ENCODE measurements at regions not wholly inside any gene's neighbourhood (a gene's known extent, or its start where the extent isn't known, plus 50 kb on each side); places are given as distances from the start of the nearest gene placed in this dataset.

- TF ChIP-seq POLR2AphosphoS5 (IDR thresholded peaks at IDR 0.05; ENCODE audit: low read depth, low read length), result no peak
- no peak for TF ChIP-seq SIN3A (IDR thresholded peaks at IDR 0.05; ENCODE audit: borderline replicate concordance, insufficient read depth, low read length)
These were observed 195.1 kb upstream of the LRP1B start for GRCh38 chr2:142325870-142326269.
